HG03159 (cell line): ENCODE measurements at regions not wholly inside any gene's neighbourhood (a gene's known extent, or its start where the extent isn't known, plus 50 kb on each side); places are given as distances from the start of the nearest gene placed in this dataset.
"Not testable (repeated sequence)": the region's sequence is repeated elsewhere in the genome, so short reads cannot be mapped to it uniquely, and the experiment has no call there.

Experiments
- ATAC-seq: cut with Tn5 transposase; IDR thresholded peaks from one replicate; pipeline ENCODE4 v1.9.1; 2021; ENCODE audit warnings: mild to moderate bottlenecking, moderate library complexity; ENCODE audit not compliant: unreplicated experiment

DNA sequence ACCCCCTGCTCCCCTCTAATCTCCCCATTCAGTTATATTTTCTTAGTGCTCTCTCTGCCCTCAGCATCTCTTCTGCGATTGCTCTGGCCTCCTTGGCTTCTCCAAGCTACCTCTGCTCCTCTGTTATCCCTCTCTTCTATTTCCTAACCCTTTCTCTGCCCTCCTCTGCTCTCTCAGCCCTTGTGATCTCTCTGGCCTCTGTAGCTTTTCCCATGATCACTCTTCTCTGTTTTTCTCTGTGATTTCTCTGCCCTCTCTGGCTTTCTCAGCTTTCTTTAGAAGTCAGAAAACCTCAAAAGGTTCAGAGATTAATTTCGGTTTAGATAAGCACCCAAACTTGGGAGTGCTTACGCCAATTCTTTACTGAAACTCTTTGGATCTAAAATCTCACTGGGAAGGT is 795.0 kb downstream of the DIAPH3 start:
- ATAC-seq = no peak

DNA sequence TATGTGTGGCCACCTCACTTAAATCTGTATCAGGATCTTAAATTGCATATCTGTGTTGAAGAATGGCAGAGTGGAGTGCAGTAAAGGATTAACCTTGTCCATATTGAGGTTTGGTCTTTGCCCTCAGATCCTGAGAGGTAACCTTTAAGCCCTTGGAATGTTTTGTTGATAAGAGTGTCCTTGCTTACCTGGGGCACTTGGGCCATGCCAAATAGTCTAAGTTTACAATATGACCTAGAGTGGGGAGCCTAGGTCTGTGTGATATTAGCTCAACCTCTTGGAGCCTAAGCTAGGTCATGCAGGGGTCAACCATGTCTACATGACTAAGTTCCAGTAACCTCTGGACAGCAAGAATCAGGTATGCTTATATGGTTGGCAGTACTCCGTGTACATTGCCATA is 792.5 kb downstream of the DIAPH3 start:
- no peak for ATAC-seq

DNA sequence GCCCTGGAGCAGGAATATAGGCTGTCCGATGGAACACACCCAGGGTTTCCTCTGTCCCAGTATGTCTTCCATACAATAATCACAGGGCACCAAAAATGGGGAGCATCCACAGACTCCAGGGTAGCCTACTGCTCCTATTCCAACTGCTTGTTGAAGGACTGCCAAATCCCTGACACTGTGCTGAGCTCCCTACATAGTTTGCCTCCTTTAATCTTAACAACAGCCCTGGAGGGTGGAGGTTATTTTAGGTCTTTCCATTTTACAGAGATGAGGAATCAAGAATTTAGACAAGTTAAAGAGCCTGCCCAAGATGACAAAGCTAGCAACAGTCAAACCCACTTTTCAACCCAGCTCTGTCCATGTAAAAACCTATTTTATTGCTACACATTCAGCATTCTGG is 790.4 kb downstream of the DIAPH3 start:
- ATAC-seq = no peak

DNA sequence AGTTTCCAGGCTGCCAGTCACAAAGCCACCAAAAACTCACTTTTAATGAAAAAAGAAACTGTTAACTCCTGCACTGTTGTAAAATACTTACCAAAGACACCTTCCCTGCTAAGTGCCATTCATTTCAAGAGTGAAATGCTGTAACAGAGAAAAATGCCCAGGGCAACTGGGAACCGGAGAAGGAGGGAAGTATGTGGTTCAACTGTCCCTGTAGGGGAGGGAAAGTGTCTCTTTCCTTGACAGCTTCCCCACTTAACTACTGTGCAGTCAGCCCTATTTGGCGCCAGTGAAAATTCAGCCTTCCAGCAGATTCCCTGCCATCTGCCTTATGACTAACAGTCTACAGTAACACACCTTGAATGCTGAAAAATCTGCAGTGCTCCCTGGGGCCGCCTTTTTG is 789.0 kb downstream of the DIAPH3 start:
- no peak for ATAC-seq

DNA sequence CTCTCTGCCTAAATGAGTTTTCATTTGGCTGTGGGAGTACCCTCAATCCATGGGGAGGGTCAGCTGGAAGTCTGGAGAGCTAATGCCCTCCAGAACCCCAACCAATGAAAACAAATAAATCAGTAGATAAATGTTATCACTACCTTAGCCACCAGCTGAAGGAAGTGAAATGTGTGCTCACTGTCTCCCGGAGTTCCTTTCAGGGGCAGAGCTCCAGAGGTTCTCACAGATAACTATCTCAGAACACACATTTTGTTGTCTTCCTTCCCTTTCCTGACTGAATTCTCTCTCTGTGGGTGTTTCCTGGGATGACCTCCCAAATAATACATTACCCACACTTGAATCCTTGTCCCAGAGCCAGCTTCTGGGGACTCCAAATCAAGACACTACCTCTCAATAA is 779.6 kb downstream of the DIAPH3 start:
- ATAC-seq = no peak

DNA sequence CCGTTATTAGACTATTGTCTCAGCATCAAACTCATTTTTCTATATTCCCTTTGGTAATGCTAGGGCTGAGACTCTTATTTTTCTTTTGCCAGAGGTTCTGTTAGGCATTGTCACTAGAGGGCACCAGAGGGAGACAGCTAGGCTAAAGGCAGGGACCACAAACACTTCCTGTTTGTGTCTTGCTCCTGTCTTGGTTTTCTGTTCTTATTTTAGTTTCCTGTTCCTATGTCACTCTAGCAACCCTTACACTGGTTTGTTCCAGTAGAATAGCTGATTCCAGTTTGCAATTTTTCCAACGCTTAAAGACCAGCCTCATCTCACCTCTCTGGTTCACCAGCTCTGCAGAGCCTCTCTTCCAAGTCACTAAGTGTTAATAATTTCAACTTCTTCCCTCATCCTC is 772.0 kb downstream of the DIAPH3 start:
- peak; percentile 99 for ATAC-seq

DNA sequence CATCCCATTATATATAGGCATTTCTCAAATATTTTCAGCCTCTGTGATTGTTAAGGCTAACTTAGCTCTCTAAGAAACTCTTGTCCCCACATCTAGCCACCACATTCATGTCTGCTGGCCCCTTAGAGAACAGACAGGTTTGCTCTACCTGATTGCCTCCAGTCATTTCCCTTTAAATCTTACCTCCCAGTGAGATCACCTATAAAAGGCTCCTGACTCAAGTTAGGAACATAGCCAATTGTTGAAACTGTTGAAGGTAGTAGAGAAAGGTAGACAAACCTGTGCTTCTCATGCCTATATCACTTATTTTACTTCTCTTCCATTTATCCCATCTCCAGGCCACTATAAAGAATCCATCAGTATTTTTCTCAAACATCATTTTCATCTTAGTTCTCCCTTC is 771.4 kb downstream of the DIAPH3 start:
- no peak for ATAC-seq

DNA sequence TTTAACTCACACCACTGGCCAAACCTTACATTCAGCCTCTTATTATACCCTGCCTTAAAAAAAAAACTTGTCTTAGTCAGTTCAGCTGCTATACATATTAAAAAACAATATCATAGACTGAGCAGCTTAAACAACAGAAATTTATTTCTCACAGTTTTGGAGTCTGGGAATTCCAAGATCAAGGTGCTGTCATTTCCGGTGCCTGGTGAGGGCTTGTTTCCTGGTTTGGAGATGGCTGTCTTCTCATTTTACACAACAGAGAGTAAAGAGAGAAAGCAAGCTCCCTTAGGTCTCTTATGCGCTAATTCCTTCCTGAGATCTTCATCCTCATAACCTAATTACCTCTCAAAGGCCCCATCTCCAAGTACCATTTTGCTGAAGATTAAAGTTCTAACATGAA is 769.2 kb downstream of the DIAPH3 start:
- no peak for ATAC-seq

DNA sequence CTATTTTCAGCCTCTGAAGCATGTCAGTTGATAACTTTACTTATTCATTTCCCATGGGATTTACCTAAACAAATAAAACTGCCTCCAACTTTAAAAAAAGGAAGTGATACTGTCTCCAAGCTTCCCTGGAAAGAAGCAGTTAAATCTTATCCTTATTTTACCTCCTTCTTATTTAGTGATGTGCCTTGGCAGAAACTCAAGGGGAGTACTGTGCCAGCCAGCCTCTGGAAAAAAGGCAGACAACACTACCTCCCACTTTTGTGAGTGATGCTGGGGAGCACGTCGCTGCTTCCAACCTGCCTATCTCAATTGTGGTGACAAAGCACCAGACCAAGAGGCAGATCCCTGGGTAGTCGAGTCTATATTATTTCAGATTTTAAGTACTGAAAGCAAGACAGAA is 765.6 kb downstream of the DIAPH3 start:
- no peak for ATAC-seq

DNA sequence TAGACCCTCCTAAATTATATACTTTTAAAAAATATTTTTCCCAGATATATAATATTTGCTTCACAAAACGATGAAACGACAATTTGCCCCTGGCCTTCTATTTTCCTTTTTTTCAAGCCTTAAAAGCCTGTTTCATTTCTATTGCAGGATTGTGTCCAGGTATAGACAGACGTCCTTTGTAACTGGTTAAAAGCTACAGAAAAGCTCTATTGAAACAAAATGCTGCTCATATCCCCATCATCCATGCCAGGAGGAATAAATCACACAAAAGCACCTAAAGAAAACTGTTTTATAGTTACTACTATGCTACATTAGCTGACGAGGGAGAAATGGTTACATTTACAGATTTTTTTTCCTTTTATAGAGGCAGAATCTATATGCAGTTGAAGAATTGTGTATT is 765.1 kb downstream of the DIAPH3 start:
- no peak for ATAC-seq

DNA sequence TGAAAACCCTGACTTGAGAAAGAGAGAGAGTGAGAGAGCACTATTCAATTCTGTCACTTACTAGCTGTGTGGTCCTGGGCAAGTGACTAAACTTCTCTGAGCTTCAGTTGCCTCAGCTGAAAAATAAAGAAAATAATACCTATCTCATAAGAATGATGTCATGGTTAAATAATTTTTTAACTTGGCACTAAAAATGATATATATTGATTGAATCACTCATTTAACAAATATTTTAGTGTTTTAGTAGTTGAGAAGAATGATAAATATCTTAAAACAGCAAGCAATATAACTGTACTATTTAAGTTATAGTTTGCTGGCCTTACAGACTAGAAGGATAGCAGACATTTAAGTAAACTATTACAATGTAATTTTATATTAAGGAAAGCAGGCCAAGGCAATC is 764.2 kb downstream of the DIAPH3 start:
- ATAC-seq = no peak

DNA sequence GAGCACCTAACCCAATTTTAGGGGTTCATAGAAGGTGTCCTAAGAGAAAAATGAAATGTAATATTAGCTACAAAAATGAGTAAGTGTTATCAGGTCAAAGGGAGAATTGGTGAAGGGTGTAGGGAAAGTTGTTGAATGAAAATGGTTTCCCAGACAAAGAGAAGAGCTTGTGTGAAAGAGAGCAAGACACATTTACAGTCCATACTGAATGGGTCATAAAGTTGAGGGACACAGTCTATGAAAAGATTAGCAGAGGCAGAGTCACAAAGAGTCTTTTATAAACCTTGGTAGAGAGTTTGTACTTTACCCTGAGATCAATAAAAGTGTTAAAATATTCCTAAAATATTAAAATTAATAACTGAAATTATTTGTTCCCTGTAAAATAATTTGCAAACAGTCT is 759.4 kb downstream of the DIAPH3 start:
- no peak for ATAC-seq

DNA sequence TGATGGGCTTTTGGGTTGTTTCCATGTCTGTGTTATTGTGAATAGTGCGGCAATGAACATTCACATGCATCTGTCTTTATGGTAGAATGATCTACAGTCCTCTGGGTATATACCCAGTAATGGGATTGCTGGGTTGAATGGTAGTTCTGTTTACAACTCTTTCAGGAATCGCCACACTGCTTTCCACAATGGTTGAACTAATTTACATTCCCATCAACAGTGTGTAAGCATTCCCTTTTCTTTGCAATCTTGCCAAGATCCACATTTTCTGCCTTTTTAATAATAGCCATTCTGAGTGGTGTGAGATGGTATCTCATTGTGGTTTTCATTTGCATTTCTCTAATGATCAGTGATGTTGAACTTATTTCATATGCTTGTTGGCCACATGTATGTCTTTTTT is 756.5 kb downstream of the DIAPH3 start:
- not testable (repeated sequence) for ATAC-seq

DNA sequence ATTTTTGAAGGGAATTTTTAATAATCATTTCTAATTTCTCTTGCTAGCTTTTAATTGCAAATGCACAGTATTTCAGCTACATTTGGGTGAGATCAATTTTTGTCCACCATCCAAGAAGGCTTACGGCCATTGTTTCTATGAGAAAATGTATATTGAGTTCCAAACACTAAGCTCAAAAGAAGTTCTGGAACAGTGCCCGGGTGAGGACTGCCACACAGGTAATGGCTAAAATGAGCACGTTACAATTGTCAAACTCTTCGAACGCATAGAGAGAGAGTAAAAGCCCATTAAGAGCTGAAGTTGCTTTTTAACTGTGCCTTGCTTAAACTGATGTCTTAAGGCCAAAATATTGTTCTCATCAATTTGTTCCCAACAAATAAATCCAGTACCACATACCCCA is 755.0 kb downstream of the DIAPH3 start:
- ATAC-seq = no peak

DNA sequence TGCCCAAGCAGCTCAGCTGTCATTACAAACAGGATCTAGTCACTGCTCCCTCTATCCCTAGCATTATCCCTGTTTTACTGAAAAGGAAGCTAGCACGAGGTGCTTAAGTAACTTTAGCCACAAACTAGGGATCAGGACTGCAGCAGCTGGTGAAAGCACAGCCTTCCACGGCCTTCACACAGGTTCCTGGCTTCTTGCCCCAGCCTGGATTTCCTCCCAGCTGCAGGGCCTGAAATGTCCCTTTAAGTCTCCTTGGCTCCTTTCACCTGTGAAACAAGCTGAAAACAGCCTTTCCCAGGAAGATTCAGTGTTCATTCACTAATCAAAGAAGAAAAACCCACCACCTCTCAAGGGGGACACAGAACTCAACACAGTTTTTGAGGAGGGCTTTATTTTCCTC is 754.5 kb downstream of the DIAPH3 start:
- ATAC-seq = no peak

DNA sequence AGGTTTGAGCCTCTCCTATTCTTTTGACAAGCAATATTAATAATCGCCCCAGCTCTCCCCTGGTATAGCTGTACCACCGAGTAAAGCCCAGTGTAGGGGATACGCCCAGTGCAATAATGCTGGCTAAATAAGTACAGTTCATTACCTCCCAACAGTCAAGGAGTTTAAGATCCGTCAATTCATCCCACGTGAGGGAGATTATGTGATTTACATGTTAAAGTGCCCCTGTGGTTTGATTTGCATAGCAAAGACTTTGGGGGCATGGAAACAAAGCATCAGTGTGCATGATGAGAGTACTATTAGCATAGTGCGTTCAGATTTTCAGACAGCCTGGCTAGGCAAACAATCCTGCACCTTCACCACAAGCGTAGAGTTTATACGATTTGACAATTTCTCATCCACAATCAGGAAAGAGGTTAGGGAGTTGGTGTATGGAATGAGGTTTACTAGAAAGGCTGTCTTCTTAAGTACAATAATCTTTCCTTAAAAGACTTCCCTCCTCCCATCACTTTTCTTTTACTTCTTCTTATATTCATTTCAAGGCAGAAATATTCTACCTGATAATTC is 754.0 kb downstream of the DIAPH3 start:
- ATAC-seq = no peak

DNA sequence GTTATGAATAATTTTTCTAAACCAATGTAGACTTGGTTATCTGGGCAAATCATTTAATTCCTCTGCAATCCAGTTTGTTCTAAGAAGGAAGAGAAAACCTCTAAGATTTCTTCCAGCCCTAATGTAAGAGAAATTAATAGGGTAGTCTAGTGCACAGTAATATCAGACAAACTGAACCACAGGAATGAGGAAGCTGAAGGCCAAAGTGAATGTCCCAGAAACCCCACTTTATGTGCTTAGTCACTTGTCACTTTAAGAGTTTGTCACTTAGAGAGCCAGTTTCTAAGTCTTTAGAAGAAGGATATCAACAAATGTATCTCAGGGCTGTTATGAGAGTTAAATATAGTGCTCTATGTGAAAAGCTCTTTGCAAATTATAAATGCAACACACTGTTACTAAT is 750.6 kb downstream of the DIAPH3 start:
- peak; percentile 97 for ATAC-seq

DNA sequence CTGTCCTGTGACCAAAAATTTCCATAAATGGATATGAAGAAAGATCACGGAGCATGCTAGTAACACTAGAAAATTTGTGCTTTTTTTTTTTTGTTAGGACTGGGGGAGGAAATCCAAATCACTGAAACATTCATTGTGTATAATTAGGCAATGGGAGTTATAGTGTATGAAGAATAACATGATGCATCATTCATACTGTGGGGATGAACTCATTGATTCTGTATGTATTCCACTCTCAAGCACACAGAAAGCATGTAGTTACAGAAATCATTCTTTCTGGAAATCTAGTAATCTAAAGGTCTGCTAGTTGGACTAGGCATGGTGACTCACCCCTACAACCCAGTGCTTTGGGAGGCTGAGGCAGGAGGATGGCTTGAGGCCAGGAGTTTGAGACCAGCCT is 749.7 kb downstream of the DIAPH3 start:
- ATAC-seq = no peak

DNA sequence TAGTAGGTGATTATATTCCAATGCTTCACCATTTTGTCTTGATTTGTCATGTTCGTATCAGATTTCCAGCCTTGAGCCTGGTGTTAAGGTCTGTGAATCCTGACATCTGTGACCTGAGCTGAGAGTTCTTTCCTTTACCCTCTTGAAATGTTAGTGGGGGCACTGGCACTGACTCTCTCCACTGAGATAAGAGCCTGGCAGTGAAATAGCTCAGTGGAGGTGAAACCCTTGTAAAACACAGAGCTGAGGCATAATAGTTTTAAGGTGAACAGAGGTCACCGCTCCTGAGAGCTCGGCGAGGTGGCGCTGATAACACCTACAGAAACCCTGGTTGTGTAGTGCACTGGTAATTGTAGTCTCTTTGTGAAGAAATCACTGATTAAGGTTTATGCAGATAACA is 748.2 kb downstream of the DIAPH3 start:
- no peak for ATAC-seq

DNA sequence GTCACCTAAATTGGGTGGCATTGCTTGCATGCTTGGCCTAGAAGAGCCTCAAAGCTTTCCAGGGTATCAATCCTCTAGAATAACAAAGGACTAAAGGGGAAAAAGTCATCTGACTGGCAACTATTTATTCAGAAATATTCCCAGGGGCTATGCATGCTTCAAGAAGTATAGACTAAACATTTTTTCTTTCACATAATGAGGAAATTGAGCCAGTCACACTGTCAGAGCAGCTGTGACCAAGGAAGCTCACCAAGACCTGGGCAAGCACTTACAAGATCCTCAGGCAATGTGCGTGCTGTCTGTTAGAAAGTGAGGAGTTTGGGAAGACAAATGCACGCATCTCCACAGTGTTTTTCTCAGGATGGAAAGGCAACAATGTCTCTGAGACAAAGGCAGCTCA is 747.2 kb downstream of the DIAPH3 start:
- ATAC-seq = no peak

DNA sequence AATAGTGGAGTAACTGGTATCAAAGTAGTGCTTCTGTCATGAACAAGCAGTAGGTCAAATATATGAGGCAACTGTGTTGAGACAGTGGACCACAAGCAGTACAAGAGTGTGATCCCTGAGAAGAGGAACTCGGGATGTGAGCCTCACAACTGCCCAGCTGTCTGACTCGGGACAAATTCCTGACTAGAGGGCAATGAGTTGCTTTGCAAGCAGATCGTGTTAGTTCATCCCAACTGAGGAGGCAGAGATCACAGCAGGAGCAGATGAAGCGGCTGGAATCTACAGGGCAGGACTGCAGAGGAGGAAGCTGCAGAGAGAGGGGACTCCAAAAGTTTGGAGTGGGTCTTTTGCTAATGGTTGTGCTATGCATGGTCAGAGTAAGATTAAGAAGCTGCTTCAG is 741.1 kb downstream of the DIAPH3 start:
- ATAC-seq = no peak

DNA sequence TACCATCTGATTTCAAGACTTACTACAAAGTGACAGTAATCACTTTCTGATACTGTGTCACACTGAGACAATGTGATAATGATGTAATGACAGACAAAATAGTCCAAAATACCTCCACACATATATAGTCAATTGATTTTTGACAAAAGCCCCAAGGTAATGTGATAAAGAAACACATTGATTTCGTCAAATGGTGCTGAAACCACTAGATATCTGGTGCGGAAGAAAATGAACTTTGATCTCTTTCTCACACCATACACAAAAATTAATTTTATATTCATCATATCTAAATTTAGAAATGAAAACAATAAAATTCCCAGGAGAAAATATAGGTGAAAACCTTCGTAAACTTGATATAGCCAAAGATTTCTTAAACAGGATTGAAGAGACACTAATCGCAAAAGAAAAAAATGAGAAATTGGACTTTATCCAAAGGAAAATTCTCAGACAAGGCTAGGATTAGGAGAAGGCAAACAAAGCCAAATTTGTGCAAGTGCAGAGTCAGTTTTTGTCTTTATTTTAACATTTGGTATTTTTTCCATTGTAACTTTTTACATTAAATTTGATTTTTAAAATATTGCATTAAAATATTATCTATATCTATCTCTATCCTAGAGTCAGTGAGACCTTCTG is 739.9 kb downstream of the DIAPH3 start:
- ATAC-seq = no peak

DNA sequence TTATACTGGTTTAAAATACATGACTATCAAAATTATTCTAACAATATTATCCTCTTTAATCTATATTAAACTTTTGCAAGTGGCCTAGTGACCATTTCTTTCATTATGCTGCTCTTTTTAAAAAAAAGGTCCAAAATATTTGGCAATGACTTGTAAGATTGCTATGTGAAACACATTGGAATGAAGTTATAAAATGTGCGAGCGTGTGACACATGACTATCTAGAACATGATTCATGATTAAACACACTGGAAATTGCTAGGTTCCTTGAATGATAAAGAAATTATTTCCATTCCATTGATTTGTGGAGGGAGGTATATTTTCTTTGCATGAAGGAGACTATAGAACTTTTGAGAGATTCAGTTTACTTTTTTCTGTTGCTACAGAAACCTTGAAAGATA is 739.1 kb downstream of the DIAPH3 start:
- ATAC-seq = no peak
